DND-41 (cell line): ENCODE measurements at regions not wholly inside any gene's neighbourhood (a gene's known extent, or its start where the extent isn't known, plus 50 kb on each side); places are given as distances from the start of the nearest gene placed in this dataset.

Source experiments
- EZH2 ChIP-seq: IDR thresholded peaks from 3 replicates; pipeline ENCODE4 v1.6.1; 2012; ENCODE audit warnings: borderline replicate concordance, low read depth, mild to moderate bottlenecking, moderate library complexity, low read length, inconsistent platforms; ENCODE audit not compliant: severe bottlenecking
- TF ChIP-seq, protein P1 (sequence below): IDR thresholded peaks from 2 replicates; pipeline ENCODE4 v1.5.1; 2012; ENCODE audit warnings: borderline replicate concordance, low read length, moderate library complexity, mild to moderate bottlenecking; ENCODE audit not compliant: poor library complexity, severe bottlenecking; ENCODE audit errors: extremely low read depth

DNA sequence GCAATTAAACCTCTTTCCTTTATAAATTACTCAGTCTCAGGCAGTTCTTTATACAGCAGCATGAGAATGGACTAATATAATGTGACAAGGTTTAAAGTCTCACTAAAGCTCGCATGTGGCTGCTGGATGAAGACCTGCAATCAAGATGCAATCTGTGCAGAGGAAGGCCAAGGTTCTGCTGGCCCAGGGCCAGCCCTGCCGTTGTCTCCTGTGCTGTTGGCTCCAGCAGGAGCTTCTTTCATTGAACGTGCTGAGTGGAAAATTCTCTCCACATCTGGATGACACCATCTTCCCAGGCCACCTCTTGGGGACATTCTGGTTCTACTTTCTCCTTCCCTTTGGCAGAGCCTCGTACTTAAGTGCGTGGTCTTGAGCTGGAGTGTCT is 742.2 kb downstream of the VRK1 start:
- TF ChIP-seq, protein P1, sequence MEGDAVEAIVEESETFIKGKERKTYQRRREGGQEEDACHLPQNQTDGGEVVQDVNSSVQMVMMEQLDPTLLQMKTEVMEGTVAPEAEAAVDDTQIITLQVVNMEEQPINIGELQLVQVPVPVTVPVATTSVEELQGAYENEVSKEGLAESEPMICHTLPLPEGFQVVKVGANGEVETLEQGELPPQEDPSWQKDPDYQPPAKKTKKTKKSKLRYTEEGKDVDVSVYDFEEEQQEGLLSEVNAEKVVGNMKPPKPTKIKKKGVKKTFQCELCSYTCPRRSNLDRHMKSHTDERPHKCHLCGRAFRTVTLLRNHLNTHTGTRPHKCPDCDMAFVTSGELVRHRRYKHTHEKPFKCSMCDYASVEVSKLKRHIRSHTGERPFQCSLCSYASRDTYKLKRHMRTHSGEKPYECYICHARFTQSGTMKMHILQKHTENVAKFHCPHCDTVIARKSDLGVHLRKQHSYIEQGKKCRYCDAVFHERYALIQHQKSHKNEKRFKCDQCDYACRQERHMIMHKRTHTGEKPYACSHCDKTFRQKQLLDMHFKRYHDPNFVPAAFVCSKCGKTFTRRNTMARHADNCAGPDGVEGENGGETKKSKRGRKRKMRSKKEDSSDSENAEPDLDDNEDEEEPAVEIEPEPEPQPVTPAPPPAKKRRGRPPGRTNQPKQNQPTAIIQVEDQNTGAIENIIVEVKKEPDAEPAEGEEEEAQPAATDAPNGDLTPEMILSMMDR, result no peak
- no peak for TF ChIP-seq EZH2
